ENCODE measurements at regions not wholly inside any gene's neighbourhood (a gene's known extent, or its start where the extent isn't known, plus 50 kb on each side); places are given as distances from the start of the nearest gene placed in this dataset.

DNA sequence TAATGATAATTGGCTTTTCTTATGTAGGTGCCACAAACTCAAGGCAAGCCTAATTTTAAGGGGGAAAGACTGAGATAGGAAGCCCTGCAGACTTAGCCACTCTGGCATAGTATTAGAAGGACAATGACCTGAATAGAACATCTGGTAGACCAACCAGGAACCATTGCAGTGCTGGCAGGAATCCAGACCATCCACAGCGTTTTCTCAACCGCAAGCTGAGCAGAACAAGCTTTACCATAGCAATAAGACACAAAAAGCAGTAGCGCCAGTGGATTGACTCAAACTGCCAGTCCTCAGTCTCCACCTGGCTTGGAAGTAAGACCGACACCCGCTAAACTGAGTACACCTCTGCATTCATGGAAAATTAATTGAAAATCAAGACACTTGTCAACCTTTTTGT is 141.3 kb upstream of the LPAR1 start:
- Histone ChIP-seq H3K4me1 (peaks cover 0 to 7% (median 0%) of the 10 kb centered on the region in 4 donors), H3K27me3 (no peaks in the 10 kb centered on the region), H3K4me3 (no peak overlapping the region), H3K36me3 (no peaks in the 10 kb centered on the region), H3K27ac (no peak overlapping the region), H3K9me3 (no peaks in the 10 kb centered on the region)
- peak in 1 of 2 donors; percentile 41 for DNase-seq (ENCODE audit: low spot score in 2 of 2)
- 73 to 80% methylated on average over 5 of the region's 5 CpGs for WGBS, 2 donors
- TF ChIP-seq EP300 (IDR thresholded peaks at IDR 0.05), result no peak
- TF ChIP-seq, protein P1, sequence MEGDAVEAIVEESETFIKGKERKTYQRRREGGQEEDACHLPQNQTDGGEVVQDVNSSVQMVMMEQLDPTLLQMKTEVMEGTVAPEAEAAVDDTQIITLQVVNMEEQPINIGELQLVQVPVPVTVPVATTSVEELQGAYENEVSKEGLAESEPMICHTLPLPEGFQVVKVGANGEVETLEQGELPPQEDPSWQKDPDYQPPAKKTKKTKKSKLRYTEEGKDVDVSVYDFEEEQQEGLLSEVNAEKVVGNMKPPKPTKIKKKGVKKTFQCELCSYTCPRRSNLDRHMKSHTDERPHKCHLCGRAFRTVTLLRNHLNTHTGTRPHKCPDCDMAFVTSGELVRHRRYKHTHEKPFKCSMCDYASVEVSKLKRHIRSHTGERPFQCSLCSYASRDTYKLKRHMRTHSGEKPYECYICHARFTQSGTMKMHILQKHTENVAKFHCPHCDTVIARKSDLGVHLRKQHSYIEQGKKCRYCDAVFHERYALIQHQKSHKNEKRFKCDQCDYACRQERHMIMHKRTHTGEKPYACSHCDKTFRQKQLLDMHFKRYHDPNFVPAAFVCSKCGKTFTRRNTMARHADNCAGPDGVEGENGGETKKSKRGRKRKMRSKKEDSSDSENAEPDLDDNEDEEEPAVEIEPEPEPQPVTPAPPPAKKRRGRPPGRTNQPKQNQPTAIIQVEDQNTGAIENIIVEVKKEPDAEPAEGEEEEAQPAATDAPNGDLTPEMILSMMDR (IDR thresholded peaks at IDR 0.05), result no peak
- no peak for TF ChIP-seq POLR2A (IDR thresholded peaks at IDR 0.05)

DNA sequence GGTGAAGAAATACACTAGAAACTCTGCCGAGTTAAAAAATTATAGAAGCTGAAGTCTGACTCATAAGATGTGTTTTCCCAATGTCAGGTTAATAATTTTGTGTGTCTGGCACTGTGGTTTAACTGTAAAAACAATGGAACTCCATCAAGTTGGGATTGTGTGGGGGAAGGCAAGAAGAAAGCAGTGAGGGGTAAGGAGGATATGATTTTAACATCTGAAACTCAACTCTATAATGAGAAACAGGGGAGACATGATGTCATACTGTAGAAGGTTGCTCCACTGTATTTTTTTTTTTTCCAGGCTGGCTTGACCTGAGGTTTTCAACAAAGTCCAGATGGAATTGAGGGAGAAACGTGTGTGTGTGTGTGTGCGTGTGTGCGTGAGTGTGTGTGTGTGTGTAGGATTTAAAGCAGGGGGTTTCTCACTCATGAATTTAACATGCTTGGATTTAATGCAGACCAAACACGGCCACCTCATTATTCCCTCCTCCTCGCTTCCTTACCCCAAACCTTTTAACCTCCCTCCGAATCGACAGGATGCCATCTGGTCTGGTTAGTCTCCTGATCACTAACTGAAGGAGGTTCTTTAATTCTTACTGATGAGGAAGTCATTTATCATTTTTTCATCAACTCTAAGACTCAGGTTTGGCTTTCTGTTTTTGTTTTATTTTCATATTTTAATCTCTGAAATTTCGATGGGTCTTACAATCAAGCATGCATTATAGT is 140.2 kb upstream of the LPAR1 start:
- no peaks in the 10 kb centered on the region for H3K9me3 ChIP-seq
- H3K27ac ChIP-seq, result peak overlapping the region in 1 of 4 donors; percentile 11
- H3K4me3 ChIP-seq, result no peak overlapping the region
- TF ChIP-seq POLR2A (IDR thresholded peaks at IDR 0.05), result no peak
- TF ChIP-seq, protein P1 (IDR thresholded peaks at IDR 0.05), result no peak
- H3K27me3 ChIP-seq, result no peaks in the 10 kb centered on the region
- H3K36me3 ChIP-seq, result no peaks in the 10 kb centered on the region
- no peak for DNase-seq (ENCODE audit: low spot score in 2 of 2)
- H3K4me1 ChIP-seq, result peaks cover 0 to 7% (median 0%) of the 10 kb centered on the region in 4 donors
- 39 to 41% methylated on average over 9 of the region's 9 CpGs for WGBS, 2 donors

DNA sequence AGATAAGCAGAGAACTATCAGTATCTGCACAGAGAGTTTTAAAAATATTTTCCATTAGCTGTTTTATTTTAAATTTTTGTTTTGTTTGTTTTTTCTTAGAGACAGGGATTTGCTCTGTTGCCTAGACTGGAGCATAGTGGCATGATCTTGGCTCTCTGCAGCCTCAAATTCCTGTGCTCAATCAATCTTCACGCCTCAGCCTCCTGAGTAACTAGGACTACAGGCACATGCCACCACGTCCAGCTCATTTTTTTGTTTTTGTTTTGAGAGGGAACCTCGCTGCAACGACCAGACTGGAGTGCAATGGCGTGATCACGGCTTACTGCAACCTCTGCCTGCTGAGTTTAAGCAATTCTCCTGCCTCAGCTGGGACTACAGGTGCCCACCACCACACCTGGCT is 138.2 kb upstream of the LPAR1 start:
- H3K9me3 ChIP-seq, result no peaks in the 10 kb centered on the region
- WGBS, 2 donors, result 89 to 91% methylated on average over 6 of the region's 6 CpGs
- H3K27me3 ChIP-seq, result no peaks in the 10 kb centered on the region
- no peak overlapping the region for H3K27ac ChIP-seq
- no peak for TF ChIP-seq POLR2A (IDR thresholded peaks at IDR 0.05)
- TF ChIP-seq, protein P1 (IDR thresholded peaks at IDR 0.05), result no peak
- no peak for TF ChIP-seq EP300 (IDR thresholded peaks at IDR 0.05)
- H3K36me3 ChIP-seq, result no peaks in the 10 kb centered on the region
- no peak overlapping the region for H3K4me3 ChIP-seq
- H3K4me1 ChIP-seq, result peaks cover 0 to 7% (median 0%) of the 10 kb centered on the region in 4 donors
- no peak for DNase-seq (ENCODE audit: low spot score in 2 of 2)

DNA sequence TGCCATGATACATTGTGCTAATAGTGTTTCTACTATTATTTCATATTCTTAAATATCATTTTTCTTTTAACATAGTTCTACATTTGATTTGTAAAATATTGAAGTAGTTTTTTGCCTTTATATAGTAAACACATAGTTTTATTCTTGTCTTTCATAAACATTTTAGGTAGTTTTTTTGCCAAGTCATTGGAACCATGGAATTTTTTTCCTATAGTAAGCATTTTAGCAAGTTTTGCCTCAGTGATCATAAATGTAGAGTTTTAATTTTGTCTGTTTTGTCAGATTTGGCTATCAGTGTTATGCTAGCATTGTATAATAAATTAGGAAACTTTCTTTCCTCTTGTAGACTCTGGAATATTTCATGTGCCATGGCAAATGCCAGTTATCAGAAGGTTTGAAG is 137.1 kb upstream of the LPAR1 start:
- H3K27me3 ChIP-seq, result no peaks in the 10 kb centered on the region
- no peak for DNase-seq (ENCODE audit: low spot score in 2 of 2)
- H3K27ac ChIP-seq, result no peak overlapping the region
- H3K4me1 ChIP-seq, result peaks cover 0 to 7% (median 0%) of the 10 kb centered on the region in 4 donors
- TF ChIP-seq, protein P1 (IDR thresholded peaks at IDR 0.05), result no peak
- no peak for TF ChIP-seq EP300 (IDR thresholded peaks at IDR 0.05)
- no peak for TF ChIP-seq POLR2A (IDR thresholded peaks at IDR 0.05)
- H3K36me3 ChIP-seq, result no peaks in the 10 kb centered on the region
- H3K4me3 ChIP-seq, result no peak overlapping the region
- no peaks in the 10 kb centered on the region for H3K9me3 ChIP-seq

DNA sequence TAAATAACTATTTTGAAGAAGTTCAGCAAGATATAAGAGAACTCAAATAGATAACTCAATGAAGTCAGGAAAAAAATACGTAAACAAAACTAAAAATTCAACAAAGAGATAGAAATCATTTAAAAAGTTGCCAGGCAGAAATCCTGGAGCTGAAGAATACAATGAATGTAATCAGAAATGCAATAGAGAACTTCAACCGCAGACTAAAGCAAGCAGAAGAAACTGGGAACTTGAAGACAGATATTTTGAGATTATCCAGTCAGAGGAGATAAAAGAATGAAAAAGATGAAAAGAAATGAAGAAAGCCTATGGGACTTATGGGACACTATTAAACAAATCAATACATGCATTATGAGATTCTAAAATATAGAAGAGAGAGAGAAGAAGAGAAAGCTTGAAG is 129.1 kb upstream of the LPAR1 start:
- Histone ChIP-seq H3K4me3 (no peak overlapping the region), H3K4me1 (peaks cover 0 to 17% (median 0%) of the 10 kb centered on the region in 4 donors), H3K9me3 (peaks cover 0 to 10% (median 0%) of the 10 kb centered on the region in 4 donors), H3K36me3 (no peaks in the 10 kb centered on the region), H3K27me3 (no peaks in the 10 kb centered on the region), H3K27ac (no peak overlapping the region)
- no peak for DNase-seq (ENCODE audit: low spot score in 2 of 2)
- WGBS, 2 donors, result 95 to 96% methylated on average over 2 of the region's 2 CpGs
- no peak for TF ChIP-seq EP300 (IDR thresholded peaks at IDR 0.05)
- TF ChIP-seq, protein P1 (IDR thresholded peaks at IDR 0.05), result no peak
- no peak for TF ChIP-seq POLR2A (IDR thresholded peaks at IDR 0.05)
